Left forelimb (tissue), 1 donor: ENCODE measurements at regions not wholly inside any gene's neighbourhood (a gene's known extent, or its start where the extent isn't known, plus 50 kb on each side); places are given as distances from the start of the nearest gene placed in this dataset.

Experiments used
- DNase-seq: peaks from one replicate; pipeline ENCODE4 v3.0.0-alpha.2; 2018; ENCODE audit warnings: low spot score

DNA sequence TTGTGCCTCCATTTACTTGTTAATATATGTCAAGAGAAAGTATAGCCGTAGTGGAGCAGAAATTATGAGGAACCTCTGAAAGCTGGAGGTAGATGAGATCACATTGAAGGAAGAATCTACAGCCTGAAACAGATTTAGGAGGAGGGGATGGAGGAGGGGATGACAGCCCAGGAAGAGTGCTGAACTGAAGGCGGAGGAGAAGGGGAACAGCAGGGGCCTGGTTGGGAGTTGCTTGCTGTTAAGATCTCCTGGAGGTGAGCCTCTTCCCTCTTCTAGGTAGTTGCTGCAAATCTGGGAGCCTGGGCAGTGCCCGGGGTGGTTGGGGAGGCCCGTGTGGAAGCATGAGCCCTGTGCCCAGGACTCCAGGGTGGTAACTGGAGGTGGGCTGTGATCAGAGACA, 111.8 kb upstream of the SEMA6A start:
- no peak for DNase-seq

GRCh38 chr5:116685931-116686330, 111.3 kb upstream of the SEMA6A start:
- DNase-seq, result no peak

- no peak for DNase-seq
Observed at GRCh38 chr5:116685069-116685468, 110.4 kb upstream of the SEMA6A start.

- DNase-seq, result no peak
Observed at GRCh38 chr5:116681334-116682013, 106.9 kb upstream of the SEMA6A start.

GRCh38 chr5:116675626-116675910, 100.9 kb upstream of the SEMA6A start:
- DNase-seq, result no peak

DNA sequence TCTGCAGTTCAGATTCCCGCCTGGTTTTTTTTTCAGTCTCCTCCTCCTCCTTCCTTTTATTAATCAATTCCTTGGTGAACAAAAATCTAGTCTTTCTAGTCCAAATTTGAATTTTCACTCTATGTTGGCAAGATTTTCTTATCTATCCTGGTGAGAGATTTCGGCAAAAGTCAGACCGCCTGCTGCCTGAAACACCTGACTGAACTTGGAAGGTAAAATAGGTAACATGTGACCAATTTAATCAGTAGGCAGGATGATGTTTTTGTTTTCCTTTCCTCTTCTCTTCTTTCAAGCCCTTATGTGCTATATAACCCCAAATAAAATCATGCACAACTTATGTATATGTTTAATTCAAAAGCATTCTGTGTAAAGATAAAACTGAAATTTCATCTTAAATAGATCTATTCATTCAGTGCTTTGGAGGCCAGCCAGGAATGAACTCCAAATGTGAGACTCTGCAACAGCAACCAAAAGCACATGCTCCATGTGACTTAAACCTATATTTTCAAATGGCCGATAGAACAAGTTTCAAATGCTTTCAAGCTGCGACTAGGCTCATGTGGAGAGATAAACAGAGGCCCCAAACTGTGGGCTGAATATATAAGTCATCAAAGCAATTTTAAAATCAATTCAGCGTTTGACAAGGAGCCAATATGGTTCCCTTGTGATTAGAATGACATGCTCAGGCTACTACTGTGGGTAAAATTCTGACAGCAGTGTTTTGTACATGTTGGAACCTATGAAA, 100.4 kb upstream of the SEMA6A start:
- no peak for DNase-seq

DNA sequence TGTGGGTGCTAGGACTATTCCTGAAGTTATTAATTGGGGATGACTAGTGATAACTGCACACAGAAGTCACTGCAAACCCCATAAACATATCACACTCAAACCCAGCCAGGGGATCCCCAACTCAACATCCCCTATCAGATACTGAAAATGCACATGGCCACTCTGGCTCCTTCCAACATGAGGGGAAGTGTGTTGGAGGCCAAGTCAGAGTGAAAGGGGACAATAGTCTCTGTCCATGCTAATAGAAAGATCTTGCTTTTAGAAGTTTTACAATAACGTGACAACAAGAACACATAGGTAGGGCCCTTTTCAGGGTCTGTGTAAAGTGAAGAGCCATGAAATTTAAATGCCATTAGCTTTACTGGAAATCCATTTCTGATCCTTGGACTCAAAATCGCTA, 98.8 kb upstream of the SEMA6A start:
- DNase-seq, result no peak

DNA sequence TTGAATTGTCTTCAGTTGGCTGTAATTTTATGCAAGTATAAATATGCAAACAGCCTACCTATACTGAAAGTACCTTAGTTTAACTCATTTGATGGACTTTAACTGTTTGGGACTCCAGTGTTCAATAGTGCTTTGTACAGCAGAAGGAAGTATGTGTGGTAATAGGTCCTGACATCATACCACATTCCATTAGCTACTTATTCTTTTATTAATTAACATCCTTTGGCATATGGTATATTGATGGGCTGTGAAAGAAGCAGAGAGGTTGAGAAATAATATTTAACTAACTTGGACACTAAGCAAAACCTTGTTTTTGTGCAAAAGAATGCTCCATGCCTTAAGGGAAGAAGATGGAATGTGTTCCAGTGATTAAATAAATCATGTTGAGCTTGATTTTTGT, 97.6 kb upstream of the SEMA6A start:
- DNase-seq, result no peak

DNA sequence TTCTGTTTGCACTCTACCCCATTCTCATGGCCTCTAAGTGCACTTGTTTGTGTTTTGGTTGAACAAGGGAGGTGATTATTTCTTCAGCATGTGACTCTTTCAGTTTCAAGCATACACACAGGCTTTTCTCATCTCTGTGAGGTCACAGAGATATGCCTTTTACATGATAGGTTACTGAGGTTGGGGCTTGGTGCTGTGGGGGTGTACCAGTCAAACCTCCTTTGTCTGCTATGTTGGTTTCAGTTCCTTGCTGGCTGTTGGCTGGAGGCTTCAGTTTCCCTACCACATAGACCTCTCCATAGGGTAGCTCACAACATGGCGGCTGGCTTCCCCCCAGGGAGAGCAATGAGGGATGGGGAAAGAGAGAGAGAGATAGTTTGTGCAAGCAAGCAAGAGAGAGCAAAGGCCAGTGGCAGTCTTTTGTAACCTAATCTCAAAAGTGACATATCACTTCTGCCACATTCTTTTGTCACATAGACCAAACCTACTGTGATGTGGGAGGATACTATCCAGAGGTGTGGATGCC, 96.7 kb upstream of the SEMA6A start:
- DNase-seq, result no peak

DNA sequence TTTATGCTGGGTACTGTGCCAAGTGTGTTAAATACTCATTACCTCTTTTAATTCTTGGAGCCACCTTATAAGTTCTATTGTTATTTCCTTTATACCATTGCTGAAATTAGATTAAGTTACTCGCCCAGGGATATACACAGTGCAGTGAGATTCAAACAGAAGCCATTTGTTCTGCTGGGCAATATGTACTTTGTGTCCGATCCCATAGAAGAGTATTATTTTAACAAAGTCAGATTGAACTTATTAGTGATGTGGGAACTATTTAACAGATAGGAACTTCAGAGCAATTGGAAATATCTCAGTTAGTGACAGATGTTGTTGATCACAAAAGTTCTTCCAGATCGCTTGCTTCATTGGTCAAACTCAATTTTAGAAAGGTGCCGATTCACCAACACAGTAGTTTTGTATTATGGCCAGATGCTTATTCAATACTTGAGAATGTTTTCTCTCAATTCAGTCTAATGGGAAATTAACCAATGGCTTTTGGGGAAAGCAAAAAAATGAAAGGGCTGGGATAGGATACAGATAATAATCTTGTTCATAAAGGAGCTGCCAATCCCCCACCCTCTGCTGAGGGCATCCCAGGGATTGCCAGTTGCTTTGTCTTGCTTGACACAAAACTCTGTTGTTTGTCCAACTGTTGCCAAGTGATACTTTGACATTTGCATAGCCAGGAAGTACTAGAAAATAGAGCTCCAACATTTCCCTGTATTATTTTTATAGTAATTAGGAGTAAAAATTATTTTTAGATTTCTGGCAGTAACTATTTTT, 94.8 kb upstream of the SEMA6A start:
- DNase-seq, result no peak

DNA sequence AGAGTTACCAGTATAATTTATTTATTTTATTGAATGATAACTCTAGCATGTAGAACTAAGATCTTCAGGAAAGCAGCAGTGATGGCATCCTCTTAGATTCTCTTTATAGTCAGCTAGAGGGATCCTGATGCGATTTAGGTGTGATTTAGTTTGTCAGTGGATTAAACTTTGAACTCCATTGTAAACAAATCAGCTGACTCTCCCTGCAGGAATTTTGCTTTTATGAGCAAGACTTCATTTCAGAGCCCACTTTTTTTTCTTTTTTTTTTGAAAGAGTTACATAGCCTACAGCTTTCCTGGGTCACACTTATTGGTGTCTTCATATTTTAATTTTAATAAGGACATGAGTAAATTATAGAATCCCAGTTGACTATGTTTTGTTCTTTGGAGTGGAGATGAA, 93.8 kb upstream of the SEMA6A start:
- DNase-seq, result no peak

DNA sequence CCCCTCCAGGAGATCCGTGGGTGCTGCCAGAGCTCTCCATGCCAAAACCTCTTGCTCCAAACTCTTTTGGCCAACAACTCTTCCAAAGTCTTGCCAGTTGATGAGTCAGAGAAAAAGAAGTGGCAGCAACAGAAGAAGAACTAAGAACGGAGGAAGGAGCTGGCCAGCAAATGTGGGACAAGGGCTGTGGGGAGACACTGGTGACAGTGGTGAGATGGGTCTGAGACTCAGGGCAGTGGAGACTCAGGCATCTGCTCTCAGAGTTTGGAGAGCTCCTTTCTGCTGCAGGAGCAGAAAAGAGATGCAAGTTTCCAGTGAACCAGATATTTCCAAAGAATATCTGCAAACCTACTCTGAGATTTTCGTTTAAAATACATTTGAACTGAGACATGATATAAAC, 92.3 kb upstream of the SEMA6A start:
- DNase-seq, result no peak

DNA sequence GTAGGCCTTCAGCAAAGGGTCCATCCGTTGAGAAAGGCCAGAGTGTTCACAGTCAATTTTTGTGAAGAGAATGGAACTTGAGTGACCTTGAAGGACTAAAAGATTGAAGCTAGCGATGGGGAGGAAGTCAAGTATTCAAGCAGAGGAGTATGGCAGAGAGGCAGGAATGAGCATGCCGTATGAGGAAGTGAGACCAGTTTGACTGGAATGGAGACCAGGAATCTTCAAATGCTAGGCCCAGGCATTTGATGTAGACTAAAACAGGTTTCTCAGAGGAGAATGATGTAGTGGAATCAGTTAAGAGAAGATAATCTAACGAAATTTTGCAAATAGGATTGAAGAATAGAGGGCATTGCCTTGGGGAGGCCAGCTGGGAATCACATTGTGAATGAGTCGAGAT, 90.4 kb upstream of the SEMA6A start:
- DNase-seq, result no peak

GRCh38 chr5:116663081-116663480, 88.5 kb upstream of the SEMA6A start:
- DNase-seq, result no peak

GRCh38 chr5:116661419-116661818, 86.8 kb upstream of the SEMA6A start:
- DNase-seq, result no peak

GRCh38 chr5:116660929-116661328, 86.3 kb upstream of the SEMA6A start:
- DNase-seq, result no peak

DNA sequence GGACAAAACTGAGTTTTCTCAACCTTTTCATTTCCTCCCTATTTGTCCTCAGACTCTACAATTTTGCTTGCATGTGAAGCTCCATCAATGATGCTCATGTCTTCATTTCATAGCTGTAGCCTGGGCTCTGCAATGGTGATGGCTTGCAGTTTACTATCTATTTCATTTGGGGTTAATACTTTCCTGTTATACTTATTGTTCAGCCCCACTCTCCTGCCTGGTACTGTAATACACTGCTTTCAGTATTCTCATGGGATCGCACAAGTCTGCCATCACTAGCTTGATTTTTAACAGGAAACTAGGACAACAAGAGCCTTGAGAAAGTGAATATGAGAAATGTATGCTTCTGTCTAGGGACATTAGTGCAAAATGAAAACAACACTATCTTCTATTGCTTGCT, 84.2 kb upstream of the SEMA6A start:
- no peak for DNase-seq

- no peak for DNase-seq
Observed at GRCh38 chr5:116658141-116658540, 83.5 kb upstream of the SEMA6A start.

- DNase-seq, result no peak
Observed at GRCh38 chr5:116655431-116655830, 80.8 kb upstream of the SEMA6A start.

DNA sequence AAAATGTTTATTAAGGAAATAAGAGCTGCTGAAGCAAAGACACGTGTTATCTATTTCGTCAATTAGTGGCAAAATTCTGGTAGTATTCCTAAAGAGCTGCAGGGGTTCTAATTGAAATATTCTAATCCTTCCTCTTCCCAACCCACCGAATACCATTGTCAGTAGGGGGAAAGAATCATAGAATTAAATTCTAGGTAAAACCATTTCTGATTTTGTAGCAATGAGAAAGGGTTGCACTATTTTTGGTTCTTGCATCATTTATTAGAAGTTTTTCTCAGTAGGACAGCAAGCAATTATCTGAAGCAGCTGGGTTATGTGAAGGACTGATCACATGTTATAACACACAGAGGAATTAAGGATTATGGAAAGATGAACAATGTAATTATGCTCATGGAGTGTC, 80.3 kb upstream of the SEMA6A start:
- DNase-seq, result no peak

DNA sequence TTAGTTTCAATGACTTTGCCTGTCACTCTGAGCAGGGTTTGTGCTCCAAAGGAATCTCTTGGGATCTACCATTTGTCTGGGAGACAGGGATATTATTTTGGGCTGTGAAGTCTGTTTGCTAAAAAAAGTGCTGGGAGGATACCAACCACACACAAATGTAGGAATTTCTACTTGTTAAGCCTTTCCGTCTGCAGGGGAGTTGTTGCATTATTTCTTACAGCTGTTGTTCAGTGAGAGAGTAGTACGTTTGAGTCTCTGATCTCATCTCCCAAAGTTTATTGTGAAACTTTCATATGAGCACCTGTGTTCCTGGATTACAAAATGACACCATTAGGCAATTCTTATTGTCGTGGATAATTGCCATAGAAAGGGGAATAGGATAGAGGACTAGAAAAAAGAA, 78.3 kb upstream of the SEMA6A start:
- DNase-seq, result no peak

GRCh38 chr5:116652196-116652729, 77.6 kb upstream of the SEMA6A start:
- no peak for DNase-seq

DNA sequence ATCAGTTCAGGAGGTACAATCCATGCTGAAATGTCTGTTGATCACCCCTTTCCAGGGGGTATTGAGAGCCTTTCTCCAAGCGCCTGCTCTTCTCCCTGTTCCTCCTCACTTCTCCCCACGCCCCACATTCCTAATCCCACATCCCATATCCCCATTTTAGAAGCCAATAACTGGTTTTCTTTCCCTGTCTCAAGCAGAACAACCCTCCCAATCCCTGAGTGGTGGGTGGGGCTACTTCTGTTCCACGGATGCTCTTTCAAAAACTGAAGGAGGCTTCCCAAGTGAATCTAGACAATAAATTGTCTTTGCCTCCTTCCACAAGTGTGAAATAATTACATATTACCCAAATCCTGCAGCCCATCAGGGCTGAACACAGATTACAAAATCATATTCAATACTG, 77.0 kb upstream of the SEMA6A start:
- no peak for DNase-seq
